Fibroblast of skin of right quadriceps (primary cell): ENCODE measurements at regions not wholly inside any gene's neighbourhood (a gene's known extent, or its start where the extent isn't known, plus 50 kb on each side); places are given as distances from the start of the nearest gene placed in this dataset.
"Not testable (repeated sequence)": the region's sequence is repeated elsewhere in the genome, so short reads cannot be mapped to it uniquely, and the experiment has no call there.

ENCODE experiments used
- DNase-seq: peaks from one replicate; pipeline ENCODE4 v3.0.0-alpha.2; 2013

GRCh38 chr7:91356915-91357314 lies 92.7 kb downstream of the FZD1 start:
- no peak for DNase-seq

- peak; percentile 37 for DNase-seq
Measured at GRCh38 chr7:91357379-91357778, 93.1 kb downstream of the FZD1 start.

- DNase-seq: peak; percentile 77
Measured at GRCh38 chr7:91357901-91358300, 93.7 kb downstream of the FZD1 start.

GRCh38 chr7:91358303-91358702 lies 94.1 kb downstream of the FZD1 start:
- DNase-seq: no peak

- DNase-seq: not testable (repeated sequence)
Measured at GRCh38 chr7:91365097-91365496, 100.9 kb downstream of the FZD1 start.

- DNase-seq: no peak
Measured at GRCh38 chr7:91366091-91366490, 101.9 kb downstream of the FZD1 start.

GRCh38 chr7:91367812-91368578 lies 103.8 kb downstream of the FZD1 start:
- no peak for DNase-seq

GRCh38 chr7:91372323-91372722 lies 108.1 kb downstream of the FZD1 start:
- DNase-seq: no peak

- DNase-seq: peak; percentile 43
Measured at GRCh38 chr7:91373111-91373800, 109.0 kb downstream of the FZD1 start.

GRCh38 chr7:91374321-91374989 lies 110.2 kb downstream of the FZD1 start:
- no peak for DNase-seq

GRCh38 chr7:91375378-91375777 lies 111.1 kb downstream of the FZD1 start:
- no peak for DNase-seq

- no peak for DNase-seq
Measured at GRCh38 chr7:91378131-91378530, 113.9 kb downstream of the FZD1 start.

- DNase-seq: peak; percentile 30
Measured at GRCh38 chr7:91379236-91379635, 115.0 kb downstream of the FZD1 start.

- DNase-seq: no peak
Measured at GRCh38 chr7:91379991-91380390, 115.8 kb downstream of the FZD1 start.

GRCh38 chr7:91383053-91383904 lies 119.0 kb downstream of the FZD1 start:
- DNase-seq: peak; percentile 91

GRCh38 chr7:91383905-91384274 lies 119.7 kb downstream of the FZD1 start:
- DNase-seq: no peak

GRCh38 chr7:91394757-91395156 lies 130.5 kb downstream of the FZD1 start:
- not testable (repeated sequence) for DNase-seq

- DNase-seq: not testable (repeated sequence)
Measured at GRCh38 chr7:91395313-91395712, 131.1 kb downstream of the FZD1 start.

- no peak for DNase-seq
Measured at GRCh38 chr7:91397096-91397495, 132.9 kb downstream of the FZD1 start.

- no peak for DNase-seq
Measured at GRCh38 chr7:91397612-91398011, 133.4 kb downstream of the FZD1 start.

- no peak for DNase-seq
Measured at GRCh38 chr7:91398341-91398740, 134.1 kb downstream of the FZD1 start.

GRCh38 chr7:91405092-91405788 lies 141.0 kb downstream of the FZD1 start:
- DNase-seq: no peak
